GM18858 (cell line): ENCODE measurements at regions not wholly inside any gene's neighbourhood (a gene's known extent, or its start where the extent isn't known, plus 50 kb on each side); places are given as distances from the start of the nearest gene placed in this dataset.

Experiments used
- ATAC-seq: cut with Tn5 transposase; IDR thresholded peaks from one replicate; pipeline ENCODE4 v1.9.1; 2021; ENCODE audit not compliant: unreplicated experiment

DNA sequence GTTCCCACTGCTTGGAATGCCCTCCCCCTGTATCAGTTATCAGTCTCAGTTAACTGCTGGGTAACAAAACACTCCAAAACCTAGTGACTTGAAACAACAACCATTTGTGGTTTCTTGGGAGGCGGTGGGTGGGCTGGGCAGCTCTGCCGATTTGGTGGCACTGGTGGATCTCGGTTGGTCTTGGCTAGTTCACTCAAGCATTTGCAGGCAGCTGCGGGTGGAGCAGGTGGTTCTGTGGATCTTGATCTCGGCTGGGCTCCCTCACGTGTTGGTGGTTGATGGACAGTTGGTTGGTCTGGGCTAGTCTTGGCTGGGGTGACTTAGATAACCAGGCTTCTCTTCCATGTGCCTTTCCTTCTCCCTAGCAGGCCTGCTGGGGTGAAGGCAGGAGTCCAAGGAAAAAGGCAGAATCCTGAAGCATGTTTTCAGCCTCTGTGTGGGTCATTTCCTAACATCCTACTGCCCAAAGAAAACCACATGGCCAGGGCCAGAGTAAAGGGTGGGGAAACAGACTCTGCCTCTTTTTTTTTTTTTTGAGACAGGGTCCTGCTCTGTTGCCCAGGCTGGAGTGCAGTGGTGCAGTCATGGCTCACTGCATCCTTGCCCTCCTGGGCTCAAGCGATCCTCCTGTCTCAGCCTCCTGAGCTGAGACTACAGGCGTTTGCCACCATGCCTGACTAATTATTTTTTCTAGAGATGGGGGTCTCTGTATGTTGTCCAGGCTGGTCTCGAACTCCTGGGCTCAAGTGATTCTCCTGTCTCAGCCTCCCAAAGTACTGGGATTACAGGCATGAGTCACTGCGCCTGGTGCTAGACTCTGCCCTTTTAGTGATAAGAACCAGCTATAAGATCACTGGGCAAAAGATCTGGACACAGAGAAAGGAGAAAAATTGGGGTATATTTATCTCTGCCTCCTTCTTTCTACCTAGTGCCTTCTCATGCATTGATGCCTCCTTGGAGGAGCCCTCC lies 183.7 kb downstream of the RGS3 start:
- ATAC-seq: no peak

DNA sequence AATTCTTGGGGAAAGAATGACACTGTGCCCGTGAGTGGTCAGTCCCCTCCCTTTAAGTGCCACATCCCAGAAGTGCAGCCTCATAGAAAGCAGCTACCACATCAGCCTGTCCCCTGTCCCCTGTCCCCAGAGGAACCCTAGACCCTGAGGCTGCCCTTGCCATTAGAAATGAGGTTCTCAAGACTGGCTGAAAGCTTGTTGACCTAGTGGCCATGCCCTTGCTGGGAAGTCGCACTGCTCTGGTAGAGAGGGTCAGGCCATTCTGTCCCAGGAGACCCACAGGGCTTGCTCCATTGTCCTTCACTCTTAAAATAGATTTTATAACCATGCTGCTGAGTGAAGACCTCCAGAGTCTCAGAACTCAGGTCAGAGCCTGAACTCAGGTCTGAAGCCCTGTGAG lies 184.5 kb downstream of the RGS3 start:
- ATAC-seq: no peak

DNA sequence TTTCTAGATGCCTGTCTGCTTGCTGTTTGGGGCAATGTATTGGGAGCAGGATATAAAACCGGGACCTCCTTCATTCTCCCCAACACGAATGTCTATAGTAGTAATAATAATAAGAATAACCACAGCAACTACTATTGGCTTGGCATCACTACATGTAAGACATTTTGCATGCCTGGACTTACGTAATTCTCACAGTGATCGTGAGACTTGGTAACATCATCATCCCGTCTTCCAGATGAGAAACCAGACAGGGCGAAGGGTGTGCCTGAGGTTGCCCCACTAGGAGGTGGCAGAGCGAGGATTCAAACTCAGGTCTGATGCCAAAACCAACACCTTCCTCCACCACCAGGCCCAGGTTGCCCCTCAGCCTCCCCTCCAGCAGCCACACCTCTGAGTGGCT lies 185.1 kb downstream of the RGS3 start:
- ATAC-seq: no peak

DNA sequence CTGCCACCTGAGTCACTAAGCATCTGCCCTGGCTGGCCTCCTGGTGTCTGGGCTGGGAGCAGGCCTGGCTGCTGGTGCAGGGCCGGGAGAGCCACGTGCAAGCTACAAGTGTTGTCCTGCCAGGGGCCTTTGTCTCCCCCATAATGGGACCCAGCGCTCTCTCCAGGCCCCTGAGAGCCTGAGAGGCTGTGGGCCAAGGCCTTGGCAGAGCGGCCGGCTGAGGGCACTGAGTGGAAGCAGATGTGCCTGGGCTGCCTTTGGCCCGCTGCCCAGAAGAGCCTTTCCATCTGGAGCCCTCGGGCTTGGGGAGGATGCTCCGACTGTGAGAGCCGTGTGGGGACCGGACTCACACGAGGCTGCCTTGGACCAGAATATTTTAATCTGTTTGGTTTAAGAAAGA lies 185.5 kb downstream of the RGS3 start:
- ATAC-seq: no peak

DNA sequence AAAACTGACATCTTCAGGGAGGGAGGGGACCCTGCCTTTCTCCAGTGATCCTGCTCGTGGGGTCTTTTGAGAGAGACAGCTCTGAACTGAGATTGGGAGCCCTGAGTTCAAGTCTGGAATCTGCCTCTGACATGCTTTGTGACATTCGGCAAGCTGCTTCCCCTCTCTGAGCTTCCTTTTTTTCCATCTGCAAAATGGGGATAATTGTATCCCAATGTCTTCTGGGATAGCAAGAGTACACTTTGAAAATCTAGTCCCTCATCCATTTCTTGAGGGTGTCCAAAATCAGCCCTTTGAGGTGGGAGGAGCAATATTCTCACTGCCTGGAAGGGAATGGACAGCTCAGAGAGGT lies 186.3 kb downstream of the RGS3 start:
- no peak for ATAC-seq

GRCh38 chr9:113650207-113651131 lies 186.9 kb downstream of the RGS3 start:
- no peak for ATAC-seq

DNA sequence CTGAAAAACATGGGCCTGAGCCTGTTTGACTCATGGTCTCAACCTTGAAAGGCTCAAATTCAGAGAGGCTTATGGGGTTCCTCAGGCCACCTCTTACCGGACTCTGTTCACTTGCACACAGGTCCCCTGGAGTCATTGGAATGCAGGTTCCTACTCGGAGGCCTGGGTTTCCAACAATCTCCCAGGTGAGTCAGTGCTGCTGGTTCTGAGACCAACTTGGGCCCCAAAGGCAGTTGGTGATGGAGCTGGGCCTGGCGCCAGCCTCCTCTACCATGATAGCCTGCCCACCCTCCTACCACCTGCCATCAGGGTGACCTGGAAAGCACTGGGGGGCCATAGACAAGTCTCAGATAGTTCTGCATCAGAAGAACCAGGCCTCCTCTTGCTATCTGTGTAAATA lies 188.4 kb downstream of the RGS3 start:
- no peak for ATAC-seq

DNA sequence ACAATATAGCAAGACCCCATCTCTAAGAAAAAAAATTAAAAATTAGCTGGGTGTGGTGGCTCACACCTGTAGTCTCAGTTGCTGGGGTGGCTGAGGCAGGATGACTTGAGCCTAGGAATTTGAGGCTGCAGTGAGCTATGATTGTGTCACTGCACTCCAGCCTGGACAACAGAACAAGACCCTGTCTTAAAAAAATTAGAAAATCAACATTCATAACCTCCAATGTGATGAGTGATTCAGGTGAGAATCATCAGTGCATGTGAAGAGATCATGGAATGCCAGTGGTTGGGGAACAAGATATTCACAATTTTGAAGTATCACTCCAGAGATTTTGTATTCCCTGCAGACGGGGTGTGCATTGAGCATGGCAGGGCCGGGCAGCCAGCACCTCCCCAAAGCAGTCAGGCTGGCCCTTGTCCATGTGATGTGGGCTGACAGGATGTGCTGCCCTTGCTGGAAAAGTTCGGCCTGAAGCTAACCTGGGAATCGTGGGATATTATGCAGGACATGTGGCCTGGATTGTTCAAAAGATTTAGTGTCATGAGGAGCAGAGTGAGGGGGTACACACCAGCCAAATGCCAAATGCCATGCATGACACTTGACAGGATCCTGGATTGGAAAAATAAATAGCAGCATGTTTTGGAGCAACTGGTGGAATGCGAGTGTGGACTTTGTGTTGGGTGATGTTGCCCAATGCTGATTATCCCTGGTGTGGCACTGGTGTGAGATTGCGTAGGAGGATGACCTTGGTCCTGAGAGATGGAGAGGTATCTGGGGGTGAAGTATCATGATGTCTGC lies 189.0 kb downstream of the RGS3 start:
- no peak for ATAC-seq

DNA sequence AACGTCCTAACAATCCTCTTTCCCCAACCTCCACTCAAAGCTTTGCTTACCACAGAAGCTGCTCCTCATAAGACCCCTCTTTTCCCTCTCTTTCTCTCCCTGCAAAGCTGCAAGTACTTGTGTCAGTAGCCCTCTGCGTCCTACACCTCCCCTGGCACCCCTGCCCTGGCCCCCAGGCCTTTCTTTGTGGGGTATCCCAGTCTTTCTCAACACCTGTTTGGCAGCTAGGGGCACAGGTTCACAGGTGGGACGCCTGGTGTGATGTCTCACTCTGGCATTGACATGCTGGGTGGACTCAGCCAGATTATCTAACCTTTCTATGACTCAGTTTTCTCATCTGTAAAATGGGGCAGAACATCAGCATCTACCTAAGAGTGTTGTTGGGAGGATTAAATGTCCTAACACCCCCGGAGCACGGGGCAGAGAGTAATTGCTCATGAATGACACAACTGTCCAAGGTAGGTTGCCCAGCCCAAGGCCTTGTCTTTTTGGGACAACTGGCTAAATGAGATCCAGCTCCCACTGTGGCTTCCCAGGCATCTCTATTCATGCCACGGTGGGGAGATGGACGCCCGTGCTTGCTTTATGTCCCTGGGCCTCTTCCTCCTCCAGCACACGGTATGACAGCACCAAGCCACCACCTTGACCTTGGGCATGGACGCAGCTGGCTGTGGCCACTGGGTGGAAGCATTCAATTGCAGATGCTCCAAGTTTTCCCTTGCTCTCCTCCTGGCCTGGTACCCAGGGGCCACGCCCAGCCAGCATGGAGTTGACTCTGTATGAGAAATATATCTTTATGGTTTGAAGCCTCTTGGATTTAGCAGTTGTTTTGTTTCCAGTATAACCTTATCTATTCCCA lies 190.4 kb downstream of the RGS3 start:
- no peak for ATAC-seq

GRCh38 chr9:113654605-113655428 lies 191.3 kb downstream of the RGS3 start:
- no peak for ATAC-seq

- ATAC-seq: no peak
Measured at GRCh38 chr9:113656771-113657670, 193.5 kb downstream of the RGS3 start.

GRCh38 chr9:113657765-113658544 lies 194.4 kb downstream of the RGS3 start:
- peak; percentile 78 for ATAC-seq

DNA sequence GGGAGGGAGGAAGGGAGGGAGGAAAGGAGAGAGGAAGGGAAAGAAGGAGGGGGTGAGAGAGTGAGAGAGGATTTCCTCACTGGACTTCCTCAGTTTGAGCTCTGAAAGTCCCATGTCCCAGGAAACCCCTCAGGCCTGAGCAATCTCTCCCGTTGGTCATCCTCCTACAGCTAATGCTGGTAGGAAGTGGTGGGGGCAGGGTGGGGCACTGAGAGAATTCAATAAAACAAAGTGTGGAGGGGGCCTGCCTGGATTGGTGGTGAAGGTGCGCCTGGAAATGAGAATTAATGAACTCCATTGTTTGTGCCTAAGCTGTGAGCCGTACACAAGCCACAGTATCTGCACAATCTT lies 195.0 kb downstream of the RGS3 start:
- ATAC-seq: no peak

- ATAC-seq: no peak
Measured at GRCh38 chr9:113659039-113659438, 195.5 kb downstream of the RGS3 start.

- ATAC-seq: no peak
Measured at GRCh38 chr9:113659740-113660139, 196.2 kb downstream of the RGS3 start.

- no peak for ATAC-seq
Measured at GRCh38 chr9:113660196-113660595, 196.7 kb downstream of the RGS3 start.

GRCh38 chr9:113661074-113661473 lies 197.5 kb downstream of the RGS3 start:
- no peak for ATAC-seq
